ENCODE measurements at regions not wholly inside any gene's neighbourhood (a gene's known extent, or its start where the extent isn't known, plus 50 kb on each side); places are given as distances from the start of the nearest gene placed in this dataset.
"Not testable (repeated sequence)": the region's sequence is repeated elsewhere in the genome, so short reads cannot be mapped to it uniquely, and the experiment has no call there.

DNA sequence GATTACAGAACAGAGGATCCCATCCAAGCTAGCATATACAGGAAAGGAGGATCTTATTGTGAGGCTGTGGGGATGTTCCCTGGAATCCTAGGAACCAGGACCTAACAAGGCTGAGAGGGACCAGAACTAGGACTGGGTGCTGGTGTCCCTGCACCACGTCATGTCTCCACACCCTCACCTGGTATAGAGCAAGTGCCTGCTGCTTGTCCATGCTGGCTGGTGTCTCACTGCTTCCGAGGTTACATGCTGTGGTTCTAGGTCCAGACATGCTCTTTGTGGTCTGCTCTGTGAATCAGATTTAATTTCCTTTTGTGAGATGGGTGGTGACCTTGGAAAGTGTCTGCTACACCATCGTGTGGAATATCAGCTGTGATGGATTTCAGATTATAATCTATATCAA, 247.8 kb downstream of the RTP5 start:
- H3K27me3 Mint-ChIP-seq; H3K4me3 Mint-ChIP-seq; POLR2A ChIA-PET; H3K36me3 Mint-ChIP-seq (ENCODE audit: low read depth); DNase-seq; H3K4me1 Mint-ChIP-seq; H3K9me3 Mint-ChIP-seq; CTCF ChIA-PET; H3K27ac Mint-ChIP-seq: not testable (repeated sequence)

DNA sequence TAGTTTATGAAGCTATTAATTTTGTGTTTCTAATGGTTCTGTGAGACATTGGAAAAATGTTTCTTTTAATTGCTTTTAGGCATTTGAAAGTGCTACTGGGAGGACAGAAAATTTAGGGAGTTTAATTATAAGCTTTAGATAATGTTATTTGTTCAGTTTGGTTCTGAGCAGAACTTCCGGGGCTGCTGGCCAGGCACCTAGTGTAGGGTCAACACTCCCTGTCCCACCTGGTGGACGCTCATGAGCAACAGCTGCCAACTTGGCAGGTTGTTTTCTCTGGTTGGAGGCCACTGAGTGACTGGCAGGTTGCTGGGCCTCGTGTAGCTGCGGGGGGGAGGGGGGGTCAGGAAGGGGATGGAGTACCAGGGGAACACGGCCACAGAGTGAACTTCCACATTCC, 250.2 kb downstream of the RTP5 start:
- H3K36me3 Mint-ChIP-seq (ENCODE audit: low read depth); POLR2A ChIA-PET; DNase-seq; CTCF ChIA-PET; H3K9me3 Mint-ChIP-seq; H3K4me3 Mint-ChIP-seq; H3K27me3 Mint-ChIP-seq; H3K27ac Mint-ChIP-seq; H3K4me1 Mint-ChIP-seq: not testable (repeated sequence)

DNA sequence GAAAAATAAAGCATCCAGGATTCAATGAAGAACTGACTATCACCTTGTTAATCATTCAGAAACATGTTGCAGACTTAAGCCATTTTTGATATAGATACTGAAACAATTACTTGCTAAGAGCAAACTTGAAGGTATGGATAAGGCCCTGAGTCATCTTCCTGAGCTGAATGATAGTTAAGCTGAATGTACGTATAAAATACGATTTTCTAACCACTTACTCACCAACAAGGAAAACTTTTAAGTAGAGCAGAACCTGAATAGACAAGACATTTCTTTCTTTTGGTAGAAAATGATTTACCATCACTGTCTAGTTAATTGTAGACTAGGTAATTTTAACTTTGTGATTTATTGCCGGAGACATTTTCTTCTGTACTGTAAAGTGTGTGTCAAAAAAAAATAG, 261.2 kb downstream of the RTP5 start:
- not testable (repeated sequence) for H3K4me1 Mint-ChIP-seq, H3K27ac Mint-ChIP-seq

DNA sequence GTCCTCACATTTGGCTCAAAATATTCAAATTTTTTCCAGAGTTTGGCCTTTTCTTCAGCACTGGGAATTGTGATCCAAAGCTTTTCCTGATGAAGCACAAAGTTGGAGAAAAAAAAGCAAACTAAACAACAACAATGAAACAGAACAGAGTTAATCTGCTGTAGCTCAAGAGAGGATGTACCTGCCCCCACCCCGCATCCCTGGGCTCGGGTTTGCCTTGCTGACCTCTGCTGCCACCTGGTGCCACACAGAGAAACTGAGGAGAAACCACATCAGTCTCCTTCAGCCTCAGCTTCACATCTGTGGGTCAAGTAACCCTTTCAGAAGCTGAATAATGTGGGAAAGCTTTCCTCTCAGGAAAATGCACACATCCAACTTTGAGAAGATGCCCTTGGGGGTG, 290.4 kb downstream of the RTP5 start:
- H3K9me3 Mint-ChIP-seq; CTCF ChIA-PET; H3K27ac Mint-ChIP-seq; H3K36me3 Mint-ChIP-seq (ENCODE audit: low read depth); H3K4me1 Mint-ChIP-seq; POLR2A ChIA-PET; H3K4me3 Mint-ChIP-seq; DNase-seq; H3K27me3 Mint-ChIP-seq: not testable (repeated sequence)

More for the DNA sequence above, 261.2 kb downstream of the RTP5 start:
- DNase-seq; H3K9me3 Mint-ChIP-seq; POLR2A ChIA-PET; H3K27me3 Mint-ChIP-seq; H3K4me3 Mint-ChIP-seq; CTCF ChIA-PET; H3K36me3 Mint-ChIP-seq (ENCODE audit: low read depth): not testable (repeated sequence)

DNA sequence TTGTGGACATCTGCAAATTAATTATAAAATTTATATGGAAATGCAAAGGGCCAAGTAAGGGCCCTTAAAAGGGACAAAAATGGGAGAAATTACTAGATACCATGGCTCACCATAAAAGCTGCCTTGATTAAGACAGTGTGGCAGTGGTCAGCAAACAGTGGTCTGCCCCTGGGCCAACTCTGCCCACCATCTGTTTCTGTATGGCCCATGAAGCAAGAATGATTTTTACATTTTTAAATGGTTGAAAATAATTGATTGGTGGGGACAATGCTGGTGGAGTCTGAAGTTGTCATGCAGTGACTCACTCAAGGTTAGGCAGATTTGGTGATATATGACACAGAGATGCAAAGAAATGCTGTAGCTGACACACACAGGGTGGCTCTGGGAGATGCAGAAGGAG, 295.6 kb downstream of the RTP5 start:
- CTCF ChIA-PET; H3K27me3 Mint-ChIP-seq; H3K36me3 Mint-ChIP-seq (ENCODE audit: low read depth); POLR2A ChIA-PET; H3K4me1 Mint-ChIP-seq; H3K4me3 Mint-ChIP-seq; DNase-seq; H3K27ac Mint-ChIP-seq; H3K9me3 Mint-ChIP-seq: not testable (repeated sequence)

DNA sequence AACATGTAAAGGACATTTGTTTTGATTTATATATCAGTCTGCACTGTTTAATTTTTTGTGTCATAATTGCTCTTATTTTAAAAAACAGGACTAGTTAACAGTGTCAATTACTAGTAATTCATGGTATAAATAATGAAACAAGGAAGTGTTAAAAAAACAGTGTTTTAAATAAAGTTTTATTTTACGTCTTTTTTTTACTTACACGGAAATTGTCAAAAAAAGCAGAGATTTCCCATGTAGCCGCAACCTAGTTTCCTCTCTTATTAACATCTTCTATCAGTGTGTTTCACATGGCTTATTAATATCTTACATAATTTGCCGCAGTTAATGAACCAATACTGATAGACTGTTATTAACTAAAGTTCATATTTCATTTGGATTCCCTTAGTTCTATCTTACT, 301.8 kb downstream of the RTP5 start:
- POLR2A ChIA-PET; CTCF ChIA-PET; DNase-seq; H3K4me1 Mint-ChIP-seq; H3K27ac Mint-ChIP-seq; H3K9me3 Mint-ChIP-seq; H3K36me3 Mint-ChIP-seq (ENCODE audit: low read depth); H3K27me3 Mint-ChIP-seq; H3K4me3 Mint-ChIP-seq: not testable (repeated sequence)

All from activated CD4-positive, alpha-beta memory T cell treated with anti-CD3 and anti-CD28 coated beads, Interleukin-2, amount 10 ng/mL, durations not matched to agents 7 days and 5 days (primary cell).